Skeletal muscle satellite cell (primary cell): ENCODE measurements at regions not wholly inside any gene's neighbourhood (a gene's known extent, or its start where the extent isn't known, plus 50 kb on each side); places are given as distances from the start of the nearest gene placed in this dataset.

Source experiments
- H3K27me3 ChIP-seq: 2 replicates; pipeline ENCODE4 v1.7.0; 2013; ENCODE audit warnings: low read length; ENCODE audit not compliant: control insufficient read depth, insufficient read depth
- H3K36me3 ChIP-seq: 2 replicates; pipeline ENCODE4 v1.7.0; 2013; ENCODE audit warnings: mild to moderate bottlenecking, control low read depth, low read length; ENCODE audit not compliant: insufficient read depth
- H3K4me1 ChIP-seq: 2 replicates; pipeline ENCODE4 v1.7.0; 2013; ENCODE audit warnings: low read length; ENCODE audit not compliant: control insufficient read depth, insufficient read depth
- H3K4me2 ChIP-seq: 2 replicates; pipeline ENCODE4 v1.7.0; 2013; ENCODE audit warnings: mild to moderate bottlenecking, low read length
- H3K4me3 ChIP-seq: 2 replicates; pipeline ENCODE4 v1.7.0; 2013; ENCODE audit warnings: low read length
- H3K9ac ChIP-seq: 2 replicates; pipeline ENCODE4 v1.7.0; 2013; ENCODE audit warnings: mild to moderate bottlenecking, low read depth, low read length, moderate library complexity
- H3K9me3 ChIP-seq: replicated peaks from 2 replicates; pipeline ENCODE4 v1.7.0; 2013; ENCODE audit warnings: mild to moderate bottlenecking, control low read depth, low read length

- peaks cover 7% of the 10 kb centered on the region for H3K4me1 ChIP-seq
- no peak overlapping the region for H3K4me2 ChIP-seq
- no peak overlapping the region for H3K4me3 ChIP-seq
- H3K9ac ChIP-seq, result no peak overlapping the region
- H3K9me3 ChIP-seq, result no peaks in the 10 kb centered on the region
- peaks cover 42% of the 10 kb centered on the region for H3K27me3 ChIP-seq
- H3K36me3 ChIP-seq, result no peaks in the 10 kb centered on the region
These were observed 54.9 kb upstream of the MAML3 start for GRCh38 chr4:140208921-140209320.
